Mucosa of rectum (tissue), 2 donors: ENCODE measurements at regions not wholly inside any gene's neighbourhood (a gene's known extent, or its start where the extent isn't known, plus 50 kb on each side); places are given as distances from the start of the nearest gene placed in this dataset.

Experiments used
- H3K27ac ChIP-seq, 2 donors: one replicate each; pipeline ENCODE4 v1.7.0; 2013; ENCODE audit warnings: inconsistent platforms in 2 of 2, low read depth in 2 of 2, low read length in 2 of 2
- H3K27me3 ChIP-seq, 2 donors: one replicate each; pipeline ENCODE4 v1.7.0; 2013; ENCODE audit warnings: low read length in 2 of 2; ENCODE audit not compliant: control insufficient read depth in 2 of 2, insufficient read depth in 2 of 2
- H3K36me3 ChIP-seq, 2 donors: one replicate each; pipeline ENCODE4 v1.7.0; 2013; ENCODE audit warnings: low read length in 2 of 2; ENCODE audit not compliant: control insufficient read depth in 2 of 2, insufficient read depth in 2 of 2
- H3K4me1 ChIP-seq, 2 donors: one replicate each; pipeline ENCODE4 v1.7.0; 2013; ENCODE audit warnings: low read length in 2 of 2, mild to moderate bottlenecking in 1 of 2; ENCODE audit not compliant: control insufficient read depth in 2 of 2, insufficient read depth in 2 of 2
- H3K4me3 ChIP-seq, 2 donors: one replicate each; pipeline ENCODE4 v1.7.0; 2013; ENCODE audit warnings: low read length in 2 of 2
- H3K9ac ChIP-seq, 2 donors: one replicate each; pipeline ENCODE4 v1.7.0; 2013; ENCODE audit warnings: low read length in 2 of 2, low read depth in 1 of 2, mild to moderate bottlenecking in 1 of 2
- H3K9me3 ChIP-seq, 2 donors: one replicate each; pipeline ENCODE4 v1.7.0; 2013; ENCODE audit warnings: low read length in 2 of 2; ENCODE audit not compliant: control insufficient read depth in 2 of 2
- donor health status: healthy.
- donor health status: Normal muscosa, but diverticular disease.

DNA sequence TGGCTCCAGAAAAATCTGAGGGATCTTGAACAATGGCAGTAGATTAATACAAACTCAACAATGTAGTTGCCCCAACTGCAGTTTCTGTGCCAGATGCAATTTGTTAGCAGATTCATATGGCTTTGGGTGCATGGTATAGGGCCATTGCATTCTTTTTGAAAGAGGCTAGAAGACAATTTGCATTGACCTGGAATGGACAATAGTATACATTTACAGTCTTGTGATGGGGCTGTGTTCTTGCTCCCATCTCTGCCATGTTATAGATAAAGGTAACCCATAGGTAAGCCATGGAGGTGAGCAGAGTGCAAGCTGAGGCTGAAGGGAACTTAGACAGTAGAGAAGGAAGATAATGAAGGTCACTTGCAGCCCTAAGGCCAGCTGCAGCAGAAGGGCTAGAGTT lies 50.1 kb upstream of the DIO3 start:
- no peaks in the 10 kb centered on the region for H3K9me3 ChIP-seq
- H3K27ac ChIP-seq = no peak overlapping the region
- no peaks in the 10 kb centered on the region for H3K27me3 ChIP-seq
- H3K9ac ChIP-seq = no peak overlapping the region
- H3K36me3 ChIP-seq = no peaks in the 10 kb centered on the region
- no peaks in the 10 kb centered on the region for H3K4me1 ChIP-seq
- H3K4me3 ChIP-seq = no peak overlapping the region
